Activated CD4-positive, alpha-beta T cell treated with anti-CD3 and anti-CD28 coated beads, Interleukin-2, amount 50 U/mL, for 24 hours (primary cell): ENCODE measurements at regions not wholly inside any gene's neighbourhood (a gene's known extent, or its start where the extent isn't known, plus 50 kb on each side); places are given as distances from the start of the nearest gene placed in this dataset.
"Not testable (repeated sequence)": the region's sequence is repeated elsewhere in the genome, so short reads cannot be mapped to it uniquely, and the experiment has no call there.

Source experiments
- DNase-seq, 2 donors: peaks; one replicate each; pipeline ENCODE4 v3.0.0-alpha.2; 2020; ENCODE audit warnings: low read depth in 1 of 2, low spot score in 1 of 2

- DNase-seq: no peak
Observed at GRCh38 chr3:34421762-34422161, 623.3 kb downstream of the PDCD6IP start.

GRCh38 chr3:34439796-34440195 lies 641.4 kb downstream of the PDCD6IP start:
- no peak for DNase-seq

- DNase-seq: no peak
Observed at GRCh38 chr3:34444137-34444536, 645.7 kb downstream of the PDCD6IP start.

GRCh38 chr3:34449305-34449704 lies 650.9 kb downstream of the PDCD6IP start:
- DNase-seq: no peak

- DNase-seq: no peak
Observed at GRCh38 chr3:34463414-34463813, 665.0 kb downstream of the PDCD6IP start.

GRCh38 chr3:34464646-34465045 lies 666.2 kb downstream of the PDCD6IP start:
- DNase-seq: no peak

GRCh38 chr3:34475851-34476250 lies 677.4 kb downstream of the PDCD6IP start:
- DNase-seq: no peak

- no peak for DNase-seq
Observed at GRCh38 chr3:34483311-34483887, 685.0 kb downstream of the PDCD6IP start.

- no peak for DNase-seq
Observed at GRCh38 chr3:34504366-34504765, 705.9 kb downstream of the PDCD6IP start.

- no peak for DNase-seq
Observed at GRCh38 chr3:34504775-34505174, 706.3 kb downstream of the PDCD6IP start.

- no peak for DNase-seq
Observed at GRCh38 chr3:34508732-34509131, 710.3 kb downstream of the PDCD6IP start.

GRCh38 chr3:34511891-34512290 lies 713.5 kb downstream of the PDCD6IP start:
- DNase-seq: no peak

GRCh38 chr3:34519008-34519407 lies 720.6 kb downstream of the PDCD6IP start:
- DNase-seq: not testable (repeated sequence)

- DNase-seq: no peak
Observed at GRCh38 chr3:34531156-34531555, 732.7 kb downstream of the PDCD6IP start.

- no peak for DNase-seq
Observed at GRCh38 chr3:34533451-34533850, 735.0 kb downstream of the PDCD6IP start.

GRCh38 chr3:34534013-34534412 lies 735.6 kb downstream of the PDCD6IP start:
- no peak for DNase-seq

- no peak for DNase-seq
Observed at GRCh38 chr3:34544136-34544535, 745.7 kb downstream of the PDCD6IP start.

GRCh38 chr3:34547297-34547920 lies 749.0 kb downstream of the PDCD6IP start:
- DNase-seq: no peak

GRCh38 chr3:34567266-34567665 lies 768.8 kb downstream of the PDCD6IP start:
- no peak for DNase-seq

- no peak for DNase-seq
Observed at GRCh38 chr3:34568766-34569165, 770.3 kb downstream of the PDCD6IP start.

GRCh38 chr3:34569437-34569836 lies 771.0 kb downstream of the PDCD6IP start:
- no peak for DNase-seq

GRCh38 chr3:34570916-34571705 lies 772.7 kb downstream of the PDCD6IP start:
- DNase-seq: no peak
